H7 (cell line): ENCODE measurements at regions not wholly inside any gene's neighbourhood (a gene's known extent, or its start where the extent isn't known, plus 50 kb on each side); places are given as distances from the start of the nearest gene placed in this dataset.

Experiments used
- DNase-seq: peaks from one replicate; pipeline ENCODE4 v3.0.0; 2012
- H3K27me3 ChIP-seq: 2 replicates; pipeline ENCODE4 v1.6.0; 2011; ENCODE audit warnings: mild to moderate bottlenecking, low read length; ENCODE audit not compliant: control insufficient read depth, insufficient read depth
- H3K36me3 ChIP-seq: replicated peaks from 2 replicates; pipeline ENCODE4 v1.5.1; 2011; ENCODE audit warnings: low read length; ENCODE audit not compliant: control insufficient read depth, insufficient read depth
- H3K4me3 ChIP-seq: 2 replicates; pipeline ENCODE4 v1.5.1; 2011; ENCODE audit warnings: low read depth, mild to moderate bottlenecking, control low read depth, low read length, moderate library complexity; ENCODE audit not compliant: insufficient read depth

- DNase-seq, result no peak
- no peak overlapping the region for H3K4me3 ChIP-seq
- no peaks in the 10 kb centered on the region for H3K27me3 ChIP-seq
- H3K36me3 ChIP-seq, result no peaks in the 10 kb centered on the region
Observed at GRCh38 chrX:78527263-78527662, 131.9 kb downstream of the RTL3 start.

- H3K36me3 ChIP-seq, result no peaks in the 10 kb centered on the region
- no peak for DNase-seq
- no peak overlapping the region for H3K4me3 ChIP-seq
- H3K27me3 ChIP-seq, result no peaks in the 10 kb centered on the region
Observed at GRCh38 chrX:78522601-78523000, 136.5 kb downstream of the RTL3 start.

GRCh38 chrX:78517124-78517523 lies 142.0 kb downstream of the RTL3 start:
- DNase-seq, result no peak
- Histone ChIP-seq H3K27me3 (no peaks in the 10 kb centered on the region), H3K4me3 (no peak overlapping the region), H3K36me3 (no peaks in the 10 kb centered on the region)

- Histone ChIP-seq H3K27me3 (no peaks in the 10 kb centered on the region), H3K36me3 (no peaks in the 10 kb centered on the region), H3K4me3 (no peak overlapping the region)
- DNase-seq, result peak; percentile 38
Observed at GRCh38 chrX:78514852-78515251, 144.3 kb downstream of the RTL3 start.

- H3K27me3 ChIP-seq, result no peaks in the 10 kb centered on the region
- no peaks in the 10 kb centered on the region for H3K36me3 ChIP-seq
- H3K4me3 ChIP-seq, result no peak overlapping the region
- DNase-seq, result no peak
Observed at GRCh38 chrX:78513971-78514738, 145.0 kb downstream of the RTL3 start.

- no peak for DNase-seq
Observed at GRCh38 chrX:78506248-78506647, 152.9 kb downstream of the RTL3 start.

GRCh38 chrX:78496483-78496882 lies 162.6 kb downstream of the RTL3 start:
- DNase-seq, result no peak
- Histone ChIP-seq H3K36me3 (no peaks in the 10 kb centered on the region), H3K27me3 (no peaks in the 10 kb centered on the region), H3K4me3 (no peak overlapping the region)

More at GRCh38 chrX:78506248-78506647, 152.9 kb downstream of the RTL3 start:
- Histone ChIP-seq H3K4me3 (no peak overlapping the region), H3K27me3 (no peaks in the 10 kb centered on the region), H3K36me3 (no peaks in the 10 kb centered on the region)

- no peaks in the 10 kb centered on the region for H3K36me3 ChIP-seq
- H3K27me3 ChIP-seq, result no peaks in the 10 kb centered on the region
- no peak overlapping the region for H3K4me3 ChIP-seq
- no peak for DNase-seq
Observed at GRCh38 chrX:78493180-78493579, 165.8 kb upstream of the CYSLTR1 start.

GRCh38 chrX:78476701-78477100 lies 149.3 kb upstream of the CYSLTR1 start:
- Histone ChIP-seq H3K27me3 (no peaks in the 10 kb centered on the region), H3K4me3 (no peak overlapping the region), H3K36me3 (no peaks in the 10 kb centered on the region)
- no peak for DNase-seq

GRCh38 chrX:78456909-78457308 lies 129.5 kb upstream of the CYSLTR1 start:
- Histone ChIP-seq H3K36me3 (no peaks in the 10 kb centered on the region), H3K4me3 (no peak overlapping the region), H3K27me3 (no peaks in the 10 kb centered on the region)
- DNase-seq, result no peak

- no peak for DNase-seq
- H3K36me3 ChIP-seq, result no peaks in the 10 kb centered on the region
- no peaks in the 10 kb centered on the region for H3K27me3 ChIP-seq
- H3K4me3 ChIP-seq, result no peak overlapping the region
Observed at GRCh38 chrX:78455901-78456300, 128.5 kb upstream of the CYSLTR1 start.

- H3K4me3 ChIP-seq, result no peak overlapping the region
- H3K36me3 ChIP-seq, result no peaks in the 10 kb centered on the region
- H3K27me3 ChIP-seq, result no peaks in the 10 kb centered on the region
- DNase-seq, result no peak
Observed at GRCh38 chrX:78452356-78452755, 124.9 kb upstream of the CYSLTR1 start.

GRCh38 chrX:78437621-78438020 lies 110.2 kb upstream of the CYSLTR1 start:
- Histone ChIP-seq H3K27me3 (no peaks in the 10 kb centered on the region), H3K4me3 (no peak overlapping the region)
- DNase-seq, result no peak

GRCh38 chrX:78429172-78429571 lies 101.8 kb upstream of the CYSLTR1 start:
- no peaks in the 10 kb centered on the region for H3K36me3 ChIP-seq
- DNase-seq, result no peak
- H3K27me3 ChIP-seq, result no peaks in the 10 kb centered on the region
- H3K4me3 ChIP-seq, result no peak overlapping the region

More at GRCh38 chrX:78437621-78438020, 110.2 kb upstream of the CYSLTR1 start:
- no peaks in the 10 kb centered on the region for H3K36me3 ChIP-seq

GRCh38 chrX:78388663-78389062 lies 61.3 kb upstream of the CYSLTR1 start:
- DNase-seq, result no peak
- Histone ChIP-seq H3K27me3 (no peaks in the 10 kb centered on the region), H3K4me3 (no peak overlapping the region), H3K36me3 (no peaks in the 10 kb centered on the region)

- Histone ChIP-seq H3K4me3 (no peak overlapping the region), H3K36me3 (no peaks in the 10 kb centered on the region), H3K27me3 (no peaks in the 10 kb centered on the region)
- DNase-seq, result no peak
Observed at GRCh38 chrX:78387364-78387763, 60.0 kb upstream of the CYSLTR1 start.
